Activated naive CD8-positive, alpha-beta T cell treated with anti-CD3 and anti-CD28 coated beads, Interleukin-2, amount 50 U/mL, for 24 hours (primary cell): ENCODE measurements at regions not wholly inside any gene's neighbourhood (a gene's known extent, or its start where the extent isn't known, plus 50 kb on each side); places are given as distances from the start of the nearest gene placed in this dataset.

ENCODE experiments used
- ATAC-seq: fragments of 150-1000 bp; cut with Tn5 transposase; one replicate; pipeline ENCODE4 v1.10.0; 2021
- DNase-seq: peaks from one replicate; pipeline ENCODE4 v3.0.0; 2021
- H3K27ac Mint-ChIP-seq: one replicate; pipeline ENCODE4 v1.8.0; 2021; ENCODE audit warnings: mild to moderate bottlenecking, mixed read lengths
- H3K27me3 Mint-ChIP-seq: one replicate; pipeline ENCODE4 v1.8.0; 2021; ENCODE audit warnings: mixed read lengths
- H3K36me3 Mint-ChIP-seq: one replicate; pipeline ENCODE4 v1.8.0; 2021; ENCODE audit warnings: low read depth, mixed read lengths
- H3K4me1 Mint-ChIP-seq: one replicate; pipeline ENCODE4 v1.8.0; 2021; ENCODE audit warnings: mixed read lengths
- H3K4me3 Mint-ChIP-seq: one replicate; pipeline ENCODE4 v1.8.0; 2021; ENCODE audit warnings: mild to moderate bottlenecking, moderate library complexity, mixed read lengths
- H3K9me3 Mint-ChIP-seq: one replicate; pipeline ENCODE4 v1.8.0; 2021; ENCODE audit warnings: mixed read lengths

GRCh38 chr6:77403424-77403823 is 59.9 kb downstream of the HTR1B start:
- DNase-seq, result no peak
- no peak overlapping the region for H3K27ac Mint-ChIP-seq
- no peaks in the 10 kb centered on the region for H3K36me3 Mint-ChIP-seq

DNA sequence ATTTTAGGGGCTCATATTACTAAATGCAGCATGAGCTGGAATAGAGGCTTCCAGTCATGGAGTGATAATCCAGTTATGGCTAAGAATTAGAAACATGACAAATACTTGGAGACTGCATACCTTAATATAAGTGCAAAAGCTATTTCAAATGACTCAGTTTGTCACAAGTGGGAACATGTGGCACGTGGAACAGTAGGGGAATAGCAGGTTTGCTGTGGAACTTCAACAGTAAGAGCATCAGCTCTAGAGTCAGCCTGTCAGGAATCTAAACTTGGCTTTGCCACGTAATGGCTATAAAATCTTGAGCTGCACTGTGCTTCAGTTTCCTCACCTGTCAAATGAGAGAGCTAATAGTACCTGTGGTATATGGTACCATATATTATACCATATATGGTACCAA is 62.1 kb downstream of the HTR1B start:
- H3K36me3 Mint-ChIP-seq, result no peaks in the 10 kb centered on the region
- no peak overlapping the region for H3K4me3 Mint-ChIP-seq
- no peak overlapping the region for H3K27ac Mint-ChIP-seq
- peaks cover 3% of the 10 kb centered on the region for H3K9me3 Mint-ChIP-seq
- no peaks in the 10 kb centered on the region for H3K27me3 Mint-ChIP-seq
- no peak for ATAC-seq
- no peak for DNase-seq
- H3K4me1 Mint-ChIP-seq, result no peaks in the 10 kb centered on the region

More at GRCh38 chr6:77403424-77403823, 59.9 kb downstream of the HTR1B start:
- Mint-ChIP-seq H3K4me3 (no peak overlapping the region), H3K9me3 (peaks cover 3% of the 10 kb centered on the region), H3K4me1 (no peaks in the 10 kb centered on the region), H3K27me3 (no peaks in the 10 kb centered on the region)
- ATAC-seq, result no peak

- Mint-ChIP-seq H3K36me3 (no peaks in the 10 kb centered on the region), H3K27ac (no peak overlapping the region), H3K4me3 (no peak overlapping the region), H3K4me1 (no peaks in the 10 kb centered on the region), H3K9me3 (peaks cover 3% of the 10 kb centered on the region), H3K27me3 (no peaks in the 10 kb centered on the region)
- DNase-seq (no peak), ATAC-seq (no peak)
These were observed 65.7 kb downstream of the HTR1B start for GRCh38 chr6:77397561-77397960.

GRCh38 chr6:77389402-77389801 is 73.9 kb downstream of the HTR1B start:
- Mint-ChIP-seq H3K27ac (no peak overlapping the region), H3K27me3 (no peaks in the 10 kb centered on the region), H3K4me3 (no peak overlapping the region), H3K36me3 (no peaks in the 10 kb centered on the region), H3K4me1 (no peaks in the 10 kb centered on the region), H3K9me3 (peaks cover 6% of the 10 kb centered on the region)
- no peak for DNase-seq
- ATAC-seq, result no peak

- DNase-seq (no peak), ATAC-seq (no peak)
- H3K4me1 Mint-ChIP-seq, result no peaks in the 10 kb centered on the region
- no peak overlapping the region for H3K27ac Mint-ChIP-seq
- peaks cover 12% of the 10 kb centered on the region for H3K9me3 Mint-ChIP-seq
- no peaks in the 10 kb centered on the region for H3K27me3 Mint-ChIP-seq
- H3K4me3 Mint-ChIP-seq, result no peak overlapping the region
- H3K36me3 Mint-ChIP-seq, result no peaks in the 10 kb centered on the region
These were observed 80.3 kb downstream of the HTR1B start for GRCh38 chr6:77383026-77383425.

GRCh38 chr6:77373955-77374354 is 89.3 kb downstream of the HTR1B start:
- Mint-ChIP-seq H3K9me3 (peaks cover 7% of the 10 kb centered on the region), H3K36me3 (no peaks in the 10 kb centered on the region), H3K27me3 (no peaks in the 10 kb centered on the region), H3K4me1 (no peaks in the 10 kb centered on the region), H3K27ac (no peak overlapping the region), H3K4me3 (no peak overlapping the region)
- ATAC-seq (no peak), DNase-seq (no peak)

DNA sequence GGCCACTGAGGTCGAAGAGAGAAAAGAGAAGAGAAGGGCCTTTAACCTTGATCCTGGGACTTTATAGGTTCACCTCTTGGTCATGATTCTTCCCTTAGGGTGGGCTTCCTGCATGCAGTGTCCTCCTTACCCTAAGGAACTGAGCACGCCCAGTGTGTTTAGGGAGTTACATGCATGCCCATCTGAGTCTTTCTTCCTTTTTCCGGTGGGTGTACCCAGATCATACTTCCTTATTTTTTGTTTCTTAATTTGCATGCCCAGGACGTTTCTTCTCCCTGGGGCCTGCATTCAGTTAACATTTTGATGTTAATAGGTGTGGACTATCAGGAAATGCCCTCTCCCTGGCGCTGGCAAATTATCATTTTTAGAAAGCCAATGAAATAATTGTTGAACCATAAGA is 91.5 kb downstream of the HTR1B start:
- Mint-ChIP-seq H3K4me1 (no peaks in the 10 kb centered on the region), H3K4me3 (no peak overlapping the region), H3K27ac (no peak overlapping the region), H3K36me3 (no peaks in the 10 kb centered on the region), H3K9me3 (no peaks in the 10 kb centered on the region), H3K27me3 (no peaks in the 10 kb centered on the region)
- ATAC-seq (no peak), DNase-seq (no peak)

DNA sequence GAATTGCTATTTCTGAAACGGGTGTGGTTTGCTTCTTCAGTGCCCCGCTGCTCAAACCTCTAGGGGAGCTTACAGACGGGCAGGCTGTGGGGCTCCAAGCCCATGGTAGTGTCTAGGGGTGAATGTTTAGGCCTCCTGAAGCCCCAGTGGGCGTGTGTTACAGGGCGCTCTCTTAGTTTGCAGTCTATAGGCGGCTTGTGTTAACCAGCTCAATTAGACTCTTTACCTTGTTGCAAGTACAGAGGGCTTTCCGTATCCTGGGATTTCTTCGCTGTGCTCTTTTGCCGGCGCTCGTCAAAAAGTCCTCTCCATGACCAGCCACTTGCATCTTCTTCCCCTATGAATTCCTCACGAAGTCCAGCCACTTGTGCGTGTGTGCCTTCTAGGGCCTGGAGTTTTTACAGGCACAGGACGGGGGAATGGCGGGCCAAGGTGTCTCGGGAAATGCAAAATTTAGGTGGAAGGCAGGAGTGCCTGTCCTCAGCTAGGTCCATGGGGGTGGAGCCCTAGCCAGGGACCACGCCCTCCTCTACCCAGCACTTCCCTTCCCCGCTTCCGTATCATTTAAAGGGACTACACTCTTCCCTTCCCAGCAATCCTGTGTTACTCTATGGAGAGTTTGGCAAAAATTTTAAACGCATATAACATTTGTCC is 94.5 kb downstream of the HTR1B start:
- ATAC-seq, result no peak
- H3K4me1 Mint-ChIP-seq, result no peaks in the 10 kb centered on the region
- H3K36me3 Mint-ChIP-seq, result no peaks in the 10 kb centered on the region
- H3K4me3 Mint-ChIP-seq, result no peak overlapping the region
- DNase-seq, result no peak
- H3K27me3 Mint-ChIP-seq, result no peaks in the 10 kb centered on the region
- no peak overlapping the region for H3K27ac Mint-ChIP-seq
- H3K9me3 Mint-ChIP-seq, result peaks cover 4% of the 10 kb centered on the region

DNA sequence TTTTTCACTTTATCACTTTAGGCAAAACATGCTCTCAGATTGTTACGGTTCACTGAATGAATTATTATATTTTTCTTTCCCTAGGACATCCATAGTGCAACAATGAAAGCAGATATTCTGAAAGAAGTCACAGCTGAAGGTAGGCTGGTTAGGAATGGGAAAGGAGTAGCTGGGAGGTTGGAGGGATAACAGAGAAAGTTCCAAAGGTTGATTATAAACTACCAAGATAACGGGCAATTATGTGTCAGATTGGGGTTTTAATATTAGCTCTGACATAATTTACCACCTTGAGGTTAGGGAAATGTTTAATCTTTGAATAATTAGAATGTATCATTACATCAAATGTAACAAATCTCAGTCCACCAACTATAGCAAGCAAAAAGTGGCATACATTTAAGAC is 96.5 kb downstream of the HTR1B start:
- H3K27me3 Mint-ChIP-seq, result no peaks in the 10 kb centered on the region
- H3K27ac Mint-ChIP-seq, result no peak overlapping the region
- H3K4me3 Mint-ChIP-seq, result no peak overlapping the region
- H3K4me1 Mint-ChIP-seq, result no peaks in the 10 kb centered on the region
- ATAC-seq (no peak), DNase-seq (no peak)
- no peaks in the 10 kb centered on the region for H3K36me3 Mint-ChIP-seq
- peaks cover 7% of the 10 kb centered on the region for H3K9me3 Mint-ChIP-seq

DNA sequence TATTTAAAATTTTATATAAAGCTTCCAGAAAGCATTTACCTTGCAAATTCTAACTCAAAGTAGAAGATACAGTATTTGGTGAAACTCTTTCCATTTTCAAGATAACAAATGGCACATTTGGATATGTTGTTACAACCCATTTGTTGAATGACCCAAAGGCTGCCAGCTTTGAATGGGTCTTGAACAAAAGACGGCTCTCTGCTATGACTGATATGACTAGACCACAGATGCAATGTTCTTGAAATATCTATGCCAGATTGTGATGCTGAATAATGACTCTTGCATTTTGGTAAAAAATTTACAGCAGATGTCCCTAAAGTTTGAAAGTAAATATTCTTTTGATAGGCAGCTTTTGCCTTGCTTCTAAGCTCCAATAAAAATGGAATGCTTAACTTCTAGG is 99.6 kb downstream of the HTR1B start:
- peaks cover 8% of the 10 kb centered on the region for H3K9me3 Mint-ChIP-seq
- no peak overlapping the region for H3K27ac Mint-ChIP-seq
- H3K4me1 Mint-ChIP-seq, result no peaks in the 10 kb centered on the region
- DNase-seq (no peak), ATAC-seq (no peak)
- no peak overlapping the region for H3K4me3 Mint-ChIP-seq
- no peaks in the 10 kb centered on the region for H3K27me3 Mint-ChIP-seq
- H3K36me3 Mint-ChIP-seq, result no peaks in the 10 kb centered on the region

- DNase-seq (no peak), ATAC-seq (no peak)
- no peaks in the 10 kb centered on the region for H3K36me3 Mint-ChIP-seq
- no peak overlapping the region for H3K4me3 Mint-ChIP-seq
- H3K4me1 Mint-ChIP-seq, result no peaks in the 10 kb centered on the region
- H3K27ac Mint-ChIP-seq, result no peak overlapping the region
- H3K9me3 Mint-ChIP-seq, result peaks cover 11% of the 10 kb centered on the region
- no peaks in the 10 kb centered on the region for H3K27me3 Mint-ChIP-seq
These were observed 101.2 kb downstream of the HTR1B start for GRCh38 chr6:77362055-77362454.

DNA sequence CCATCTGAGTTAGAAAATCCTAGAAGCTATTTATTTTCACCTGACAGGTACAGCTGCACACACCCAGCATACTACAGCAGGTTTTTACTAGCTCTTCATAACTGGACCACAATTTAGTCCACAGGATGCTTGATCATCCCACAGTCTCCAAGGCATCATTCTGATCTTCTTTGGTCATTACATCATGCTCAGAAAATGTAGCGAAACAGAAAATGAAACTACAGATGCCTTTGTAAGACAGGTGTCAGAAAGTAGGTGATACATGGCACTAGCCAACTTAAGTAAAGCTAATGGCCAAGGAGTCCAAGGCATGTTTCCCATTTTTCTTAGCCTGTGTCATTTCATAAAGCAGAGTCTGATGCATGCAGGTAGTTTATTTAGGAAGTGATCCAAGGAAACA is 102.3 kb downstream of the HTR1B start:
- Mint-ChIP-seq H3K4me3 (no peak overlapping the region), H3K36me3 (no peaks in the 10 kb centered on the region), H3K4me1 (no peaks in the 10 kb centered on the region), H3K9me3 (peaks cover 7% of the 10 kb centered on the region), H3K27ac (no peak overlapping the region), H3K27me3 (no peaks in the 10 kb centered on the region)
- ATAC-seq (no peak), DNase-seq (no peak)

DNA sequence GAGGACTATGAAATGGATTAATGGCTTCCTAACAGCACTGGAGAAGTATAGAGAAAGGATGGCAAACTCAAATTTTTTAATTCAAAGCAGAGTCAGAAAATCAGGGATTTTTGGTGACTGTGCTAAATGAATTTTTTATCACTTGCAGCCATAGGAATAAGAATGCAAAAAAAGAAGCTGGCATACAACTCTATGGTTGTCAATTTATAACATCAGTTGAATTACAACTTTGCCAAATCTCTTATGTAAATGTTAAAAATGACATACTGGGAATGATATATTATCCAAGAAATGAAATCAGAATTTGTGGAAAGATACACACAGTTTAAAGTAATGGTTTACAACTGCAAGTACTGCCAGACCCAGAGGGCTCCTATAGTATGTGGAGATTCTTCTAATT is 106.5 kb downstream of the HTR1B start:
- Mint-ChIP-seq H3K4me1 (no peaks in the 10 kb centered on the region), H3K27me3 (no peaks in the 10 kb centered on the region), H3K36me3 (no peaks in the 10 kb centered on the region), H3K27ac (no peak overlapping the region), H3K4me3 (no peak overlapping the region), H3K9me3 (peaks cover 8% of the 10 kb centered on the region)
- no peak for DNase-seq
- no peak for ATAC-seq

GRCh38 chr6:77354581-77354980 is 108.7 kb downstream of the HTR1B start:
- Mint-ChIP-seq H3K9me3 (peaks cover 7% of the 10 kb centered on the region), H3K27ac (no peak overlapping the region), H3K4me3 (no peak overlapping the region), H3K36me3 (no peaks in the 10 kb centered on the region), H3K27me3 (no peaks in the 10 kb centered on the region), H3K4me1 (no peaks in the 10 kb centered on the region)
- DNase-seq, result no peak
- ATAC-seq, result no peak

DNA sequence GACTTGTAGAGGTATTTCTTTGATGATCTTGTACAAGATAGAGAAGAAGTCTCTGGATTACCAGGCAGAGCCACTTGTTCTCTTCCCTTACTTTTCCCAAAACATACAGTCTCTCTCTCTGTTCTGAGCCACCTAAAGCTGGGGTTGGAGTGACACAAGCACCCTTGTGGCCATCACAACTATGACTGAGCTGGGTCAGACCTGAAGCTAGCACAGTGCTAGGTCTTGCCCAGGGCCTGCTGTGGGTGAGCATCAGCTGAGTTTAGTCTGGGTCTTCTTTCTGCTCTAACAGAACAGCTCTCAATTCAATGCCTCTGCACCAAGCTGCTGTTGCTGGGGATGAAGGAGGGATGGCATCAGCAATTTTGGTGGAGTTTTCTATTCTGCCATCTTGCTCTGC is 110.2 kb downstream of the HTR1B start:
- Mint-ChIP-seq H3K36me3 (no peaks in the 10 kb centered on the region), H3K9me3 (peaks cover 4% of the 10 kb centered on the region)

More for the DNA sequence above, 110.2 kb downstream of the HTR1B start:
- DNase-seq (no peak), ATAC-seq (no peak)
- Mint-ChIP-seq H3K4me3 (no peak overlapping the region), H3K27ac (no peak overlapping the region), H3K4me1 (no peaks in the 10 kb centered on the region), H3K27me3 (no peaks in the 10 kb centered on the region)
